ENCODE measurements at regions not wholly inside any gene's neighbourhood (a gene's known extent, or its start where the extent isn't known, plus 50 kb on each side); places are given as distances from the start of the nearest gene placed in this dataset.
A peak's percentile ranks its signal among the peaks of the same experiment; 100 is the strongest.

- DNase-seq (no peak), FAIRE-seq (no peak)
- Histone ChIP-seq H3K27ac (ENCODE audit: low read depth in 2 of 2, low read length in 2 of 2) (no peak overlapping the region), H3K27me3 (ENCODE audit: control insufficient read depth, insufficient read depth, low read length) (no peaks in the 10 kb centered on the region), H3K9ac (ENCODE audit: low read length in 3 of 3) (no peak overlapping the region), H3K4me3 (ENCODE audit: low read length in 3 of 3) (no peak overlapping the region), H3K9me3 (ENCODE audit: control insufficient read depth in 2 of 3, insufficient read depth in 1 of 3, low read length in 3 of 3) (no peaks in the 10 kb centered on the region), H3K4me1 (ENCODE audit: control insufficient read depth in 2 of 3, insufficient read depth in 2 of 3, low read depth in 1 of 3, low read length in 3 of 3) (no peaks in the 10 kb centered on the region), H3K36me3 (ENCODE audit: control insufficient read depth in 2 of 3, insufficient read depth in 3 of 3, low read length in 3 of 3) (no peaks in the 10 kb centered on the region)
- TF ChIP-seq CTCF (IDR thresholded peaks at IDR 0.05; ENCODE audit: borderline replicate concordance, extremely low read depth, insufficient read depth), result no peak
- intact Hi-C loops (cut with DNase I), result no loop called here
These were observed 200.2 kb downstream of the FOXO1 start for GRCh38 chr13:40466272-40466671.

GRCh38 chr13:40468227-40468838 lies 198.1 kb downstream of the FOXO1 start:
- no peak for DNase-seq
- Histone ChIP-seq H3K9ac (ENCODE audit: low read length in 3 of 3) (no peak overlapping the region), H3K36me3 (ENCODE audit: control insufficient read depth in 2 of 3, insufficient read depth in 3 of 3, low read length in 3 of 3) (no peaks in the 10 kb centered on the region), H3K9me3 (ENCODE audit: control insufficient read depth in 2 of 3, insufficient read depth in 1 of 3, low read length in 3 of 3) (no peaks in the 10 kb centered on the region), H3K4me3 (ENCODE audit: low read length in 3 of 3) (no peak overlapping the region), H3K27me3 (ENCODE audit: control insufficient read depth, insufficient read depth, low read length) (no peaks in the 10 kb centered on the region), H3K4me1 (ENCODE audit: control insufficient read depth in 2 of 3, insufficient read depth in 2 of 3, low read depth in 1 of 3, low read length in 3 of 3) (no peaks in the 10 kb centered on the region), H3K27ac (ENCODE audit: low read depth in 2 of 2, low read length in 2 of 2) (no peak overlapping the region)
- intact Hi-C loops (cut with DNase I), result no loop called here
- FAIRE-seq, result no peak
- TF ChIP-seq CTCF (IDR thresholded peaks at IDR 0.05; ENCODE audit: borderline replicate concordance, extremely low read depth, insufficient read depth), result no peak

GRCh38 chr13:40469581-40470310 lies 196.7 kb downstream of the FOXO1 start:
- intact Hi-C loops (cut with DNase I), result no loop called here
- no peak for FAIRE-seq
- Histone ChIP-seq H3K27ac (ENCODE audit: low read depth in 2 of 2, low read length in 2 of 2) (no peak overlapping the region), H3K9me3 (ENCODE audit: control insufficient read depth in 2 of 3, insufficient read depth in 1 of 3, low read length in 3 of 3) (no peaks in the 10 kb centered on the region), H3K4me3 (ENCODE audit: low read length in 3 of 3) (no peak overlapping the region), H3K27me3 (ENCODE audit: control insufficient read depth, insufficient read depth, low read length) (no peaks in the 10 kb centered on the region), H3K9ac (ENCODE audit: low read length in 3 of 3) (no peak overlapping the region), H3K4me1 (ENCODE audit: control insufficient read depth in 2 of 3, insufficient read depth in 2 of 3, low read depth in 1 of 3, low read length in 3 of 3) (no peaks in the 10 kb centered on the region), H3K36me3 (ENCODE audit: control insufficient read depth in 2 of 3, insufficient read depth in 3 of 3, low read length in 3 of 3) (no peaks in the 10 kb centered on the region)
- peak in 2 of 5 donors; percentile 30 to 48 for DNase-seq
- no peak for TF ChIP-seq CTCF (IDR thresholded peaks at IDR 0.05; ENCODE audit: borderline replicate concordance, extremely low read depth, insufficient read depth)
